ENCODE measurements at regions not wholly inside any gene's neighbourhood (a gene's known extent, or its start where the extent isn't known, plus 50 kb on each side); places are given as distances from the start of the nearest gene placed in this dataset.

- TF ChIP-seq EZH2phosphoT487 (IDR thresholded peaks at IDR 0.05; ENCODE audit: low read depth, severe bottlenecking, unreplicated experiment): no peak
- TF ChIP-seq CTCF (IDR thresholded peaks at IDR 0.05; ENCODE audit: poor library complexity): no peak
- TF ChIP-seq EZH2 (IDR thresholded peaks at IDR 0.05; ENCODE audit: borderline replicate concordance): no peak
These were observed 94.2 kb upstream of the MOCS1 start for GRCh38 chr6:40028449-40028848.
